DOHH2 (cell line): ENCODE measurements at regions not wholly inside any gene's neighbourhood (a gene's known extent, or its start where the extent isn't known, plus 50 kb on each side); places are given as distances from the start of the nearest gene placed in this dataset.

ENCODE experiments used
- H3F3A ChIP-seq: fragments of 200-600 bp; sonication (generic), shearing (Covaris generic); 2 replicates; pipeline ENCODE4 v1.6.0; 2016; ENCODE audit warnings: antibody characterized with exemption, mild to moderate bottlenecking; ENCODE audit not compliant: control insufficient read depth, insufficient read depth
- H3K27ac ChIP-seq: fragments of 200-600 bp; sonication (generic); 2 replicates; pipeline ENCODE4 v1.5.1; 2014; ENCODE audit warnings: low read depth, mild to moderate bottlenecking, low read length, moderate library complexity
- H3K27me3 ChIP-seq: fragments of 200-600 bp; sonication (generic); 2 replicates; pipeline ENCODE4 v1.6.1; 2014; ENCODE audit warnings: mild to moderate bottlenecking, low read length, mixed read lengths; ENCODE audit not compliant: control insufficient read depth
- H3K36me3 ChIP-seq: fragments of 200-600 bp; sonication (generic); 2 replicates; pipeline ENCODE4 v1.6.1; 2014; ENCODE audit warnings: mild to moderate bottlenecking, low read length, moderate library complexity, mixed read lengths; ENCODE audit not compliant: control insufficient read depth
- H3K4me1 ChIP-seq: fragments of 200-600 bp; sonication (generic); 2 replicates; pipeline ENCODE4 v1.6.1; 2014; ENCODE audit warnings: mild to moderate bottlenecking, low read length, mixed read lengths; ENCODE audit not compliant: control insufficient read depth
- H3K4me2 ChIP-seq: fragments of 200-600 bp; sonication (generic); 2 replicates; pipeline ENCODE4 v1.6.0; 2014; ENCODE audit warnings: mild to moderate bottlenecking, low read length, moderate library complexity
- H3K4me3 ChIP-seq: fragments of 200-600 bp; sonication (generic); 2 replicates; pipeline ENCODE4 v1.5.1; 2014; ENCODE audit warnings: mild to moderate bottlenecking, low read length, mixed read lengths
- H3K79me2 ChIP-seq: fragments of 200-600 bp; sonication (generic); 2 replicates; pipeline ENCODE4 v1.6.1; 2014; ENCODE audit warnings: mild to moderate bottlenecking, low read length, mixed read lengths; ENCODE audit not compliant: control insufficient read depth
- H3K9me2 ChIP-seq: fragments of 200-600 bp; sonication (generic); replicated peaks from 2 replicates; pipeline ENCODE4 v1.6.1; 2014; ENCODE audit warnings: mild to moderate bottlenecking, low read length, mixed read lengths; ENCODE audit not compliant: control insufficient read depth
- H3K9me3 ChIP-seq: fragments of 200-600 bp; sonication (generic); 2 replicates; pipeline ENCODE4 v1.6.1; 2014; ENCODE audit warnings: antibody characterized with exemption, low read length, mixed read lengths; ENCODE audit not compliant: control insufficient read depth, insufficient read depth
- H4K20me1 ChIP-seq: fragments of 200-600 bp; sonication (generic); 2 replicates; pipeline ENCODE4 v1.6.0; 2014; ENCODE audit warnings: low read depth, mild to moderate bottlenecking, antibody characterized with exemption, low read length, moderate library complexity; ENCODE audit not compliant: control insufficient read depth, insufficient read depth
- EZH2phosphoT487 ChIP-seq: fragments of 200-600 bp; sonication (generic); IDR thresholded peaks from 2 replicates; pipeline ENCODE4 v1.6.1; 2017; ENCODE audit warnings: borderline replicate concordance, mild to moderate bottlenecking, antibody characterized with exemption, low read length, moderate library complexity, mixed read lengths
- TF ChIP-seq, protein P1 (sequence below): fragments of 200-600 bp; sonication (generic); IDR thresholded peaks from one replicate; pipeline ENCODE4 v1.5.1; 2014; ENCODE audit warnings: antibody characterized with exemption, mild to moderate bottlenecking, low read depth, low read length; ENCODE audit not compliant: poor library complexity, severe bottlenecking

DNA sequence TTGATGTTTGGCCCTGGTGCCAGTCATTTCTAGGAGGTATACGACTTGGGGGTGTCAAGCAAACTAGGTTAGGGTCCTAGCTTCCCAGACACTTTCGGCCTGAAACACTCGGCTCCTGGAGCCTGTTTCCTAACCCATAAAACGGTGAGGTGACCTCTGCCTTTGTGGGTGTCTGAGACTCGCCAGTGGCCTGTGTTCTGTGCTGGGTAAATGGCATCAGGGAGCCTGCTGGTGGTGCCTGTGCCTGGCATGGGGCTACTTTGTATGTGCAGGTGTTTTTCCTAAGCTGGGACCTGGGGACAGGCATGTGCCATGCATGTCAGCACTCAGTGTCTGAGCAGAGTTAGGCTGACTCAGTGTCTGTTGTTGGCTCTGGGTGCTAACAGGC is 139.2 kb downstream of the GLI2 start:
- H3K4me3 ChIP-seq: no peak overlapping the region
- no peaks in the 10 kb centered on the region for H4K20me1 ChIP-seq
- H3K4me2 ChIP-seq: no peak overlapping the region
- no peaks in the 10 kb centered on the region for H3K9me3 ChIP-seq
- H3F3A ChIP-seq: no peaks in the 10 kb centered on the region
- H3K36me3 ChIP-seq: no peaks in the 10 kb centered on the region
- no peaks in the 10 kb centered on the region for H3K79me2 ChIP-seq
- TF ChIP-seq, protein P1, sequence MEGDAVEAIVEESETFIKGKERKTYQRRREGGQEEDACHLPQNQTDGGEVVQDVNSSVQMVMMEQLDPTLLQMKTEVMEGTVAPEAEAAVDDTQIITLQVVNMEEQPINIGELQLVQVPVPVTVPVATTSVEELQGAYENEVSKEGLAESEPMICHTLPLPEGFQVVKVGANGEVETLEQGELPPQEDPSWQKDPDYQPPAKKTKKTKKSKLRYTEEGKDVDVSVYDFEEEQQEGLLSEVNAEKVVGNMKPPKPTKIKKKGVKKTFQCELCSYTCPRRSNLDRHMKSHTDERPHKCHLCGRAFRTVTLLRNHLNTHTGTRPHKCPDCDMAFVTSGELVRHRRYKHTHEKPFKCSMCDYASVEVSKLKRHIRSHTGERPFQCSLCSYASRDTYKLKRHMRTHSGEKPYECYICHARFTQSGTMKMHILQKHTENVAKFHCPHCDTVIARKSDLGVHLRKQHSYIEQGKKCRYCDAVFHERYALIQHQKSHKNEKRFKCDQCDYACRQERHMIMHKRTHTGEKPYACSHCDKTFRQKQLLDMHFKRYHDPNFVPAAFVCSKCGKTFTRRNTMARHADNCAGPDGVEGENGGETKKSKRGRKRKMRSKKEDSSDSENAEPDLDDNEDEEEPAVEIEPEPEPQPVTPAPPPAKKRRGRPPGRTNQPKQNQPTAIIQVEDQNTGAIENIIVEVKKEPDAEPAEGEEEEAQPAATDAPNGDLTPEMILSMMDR: no peak
- no peak for TF ChIP-seq EZH2phosphoT487
- H3K4me1 ChIP-seq: no peaks in the 10 kb centered on the region
- H3K27me3 ChIP-seq: no peaks in the 10 kb centered on the region
- no peaks in the 10 kb centered on the region for H3K9me2 ChIP-seq
- no peak overlapping the region for H3K27ac ChIP-seq

DNA sequence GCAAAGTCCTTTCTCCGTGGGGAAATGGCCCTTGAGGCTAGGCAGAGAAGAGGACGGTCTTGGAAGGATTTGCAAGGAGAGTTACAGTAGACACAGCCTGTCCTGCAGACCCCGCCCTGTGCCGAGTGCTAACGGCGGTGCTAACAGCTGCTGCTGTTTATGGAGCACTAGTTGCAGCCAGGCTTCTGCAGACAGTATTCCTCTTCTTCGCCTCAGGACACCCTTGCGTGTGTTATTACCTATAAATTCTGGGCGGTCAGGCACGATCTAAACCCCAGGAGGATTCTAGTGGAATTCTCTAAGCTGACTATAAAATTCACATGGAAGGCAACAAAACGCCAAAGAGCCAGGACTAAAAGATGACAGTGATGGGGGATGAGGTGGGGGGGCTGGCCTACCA is 139.8 kb downstream of the GLI2 start:
- no peaks in the 10 kb centered on the region for H3F3A ChIP-seq
- H3K4me3 ChIP-seq: no peak overlapping the region
- H4K20me1 ChIP-seq: no peaks in the 10 kb centered on the region
- H3K27me3 ChIP-seq: no peaks in the 10 kb centered on the region
- TF ChIP-seq, protein P1: no peak
- TF ChIP-seq EZH2phosphoT487: no peak
- H3K9me2 ChIP-seq: no peaks in the 10 kb centered on the region
- no peaks in the 10 kb centered on the region for H3K4me1 ChIP-seq
- no peaks in the 10 kb centered on the region for H3K9me3 ChIP-seq
- H3K27ac ChIP-seq: no peak overlapping the region
- no peak overlapping the region for H3K4me2 ChIP-seq
- H3K36me3 ChIP-seq: no peaks in the 10 kb centered on the region
- no peaks in the 10 kb centered on the region for H3K79me2 ChIP-seq

DNA sequence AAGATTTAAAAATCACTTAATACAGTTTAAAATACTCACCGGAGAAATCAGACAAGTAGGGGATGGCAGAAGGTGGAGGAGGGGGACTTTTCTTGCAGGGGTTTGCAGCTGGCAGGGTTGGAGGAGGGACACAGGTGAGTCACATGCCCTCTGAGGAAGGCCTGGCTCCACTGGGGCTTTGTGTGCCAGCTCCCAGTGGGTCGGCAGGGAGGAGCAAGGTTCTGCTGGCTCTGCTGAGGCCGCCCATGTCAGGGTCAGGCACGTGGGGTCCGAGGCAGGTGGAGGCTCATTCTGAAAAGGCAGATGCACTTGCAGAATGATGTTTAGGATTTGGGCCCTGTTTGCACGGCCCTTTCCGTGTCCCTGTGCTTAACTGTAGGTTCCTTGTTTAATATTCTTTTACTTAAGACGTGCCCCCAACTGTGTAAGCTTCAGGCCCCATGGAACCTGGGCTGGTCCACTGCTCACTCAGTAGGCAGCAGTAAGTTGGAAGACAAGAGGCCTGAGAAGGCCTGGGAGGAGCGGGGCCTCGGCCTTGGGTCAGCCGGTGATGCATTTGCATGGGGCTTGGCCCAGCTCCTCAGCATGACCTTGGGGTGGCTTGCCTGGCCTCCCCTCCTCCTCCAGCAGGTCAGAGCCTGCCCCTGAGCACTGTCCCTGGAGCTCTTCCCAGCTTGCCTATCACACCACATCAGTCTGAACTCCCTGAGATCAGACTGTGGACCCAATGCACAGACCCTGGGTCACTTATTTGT is 141.0 kb downstream of the GLI2 start:
- H3K9me3 ChIP-seq: no peaks in the 10 kb centered on the region
- no peak overlapping the region for H3K27ac ChIP-seq
- no peak overlapping the region for H3K4me2 ChIP-seq
- H3K27me3 ChIP-seq: no peaks in the 10 kb centered on the region
- no peaks in the 10 kb centered on the region for H3K9me2 ChIP-seq
- H3K36me3 ChIP-seq: no peaks in the 10 kb centered on the region
- TF ChIP-seq EZH2phosphoT487: no peak
- TF ChIP-seq, protein P1: no peak
- H3K4me3 ChIP-seq: no peak overlapping the region
- H3K4me1 ChIP-seq: no peaks in the 10 kb centered on the region
- no peaks in the 10 kb centered on the region for H4K20me1 ChIP-seq
- H3K79me2 ChIP-seq: no peaks in the 10 kb centered on the region
- no peaks in the 10 kb centered on the region for H3F3A ChIP-seq
